ENCODE measurements at regions not wholly inside any gene's neighbourhood (a gene's known extent, or its start where the extent isn't known, plus 50 kb on each side); places are given as distances from the start of the nearest gene placed in this dataset.

DNA sequence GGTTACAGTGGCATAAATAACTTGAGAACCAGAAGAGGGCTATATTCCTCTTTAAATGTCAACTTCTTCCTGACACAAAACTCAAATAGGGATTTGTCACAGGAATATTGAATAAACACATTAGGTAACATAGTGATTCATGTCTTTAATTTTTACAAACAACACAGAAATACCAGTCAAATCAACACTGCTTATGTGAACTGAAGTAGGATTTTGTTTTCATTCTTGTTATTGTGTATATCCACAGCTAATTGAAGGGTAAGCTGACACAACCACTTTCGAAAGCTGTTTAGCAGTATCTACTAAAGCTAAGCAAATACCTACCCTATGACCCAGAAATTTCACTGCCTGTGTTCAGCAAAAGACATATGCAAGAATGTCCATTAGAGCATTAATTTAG is 120.4 kb upstream of the EOLA2 start:
- intact Hi-C loops (cut with DNase I), result no loop called here
- Histone ChIP-seq H3K27me3 (ENCODE audit: insufficient read depth in 3 of 3, low read length in 2 of 3) (no peaks in the 10 kb centered on the region), H3K27ac (no peak overlapping the region), H3K9me3 (no peaks in the 10 kb centered on the region), H3K4me1 (peaks cover 9% of the 10 kb centered on the region), H3K36me3 (ENCODE audit: insufficient read depth in 1 of 2, low read depth in 1 of 2) (no peaks in the 10 kb centered on the region), H3K4me3 (no peak overlapping the region)
- TF ChIP-seq, protein P1, sequence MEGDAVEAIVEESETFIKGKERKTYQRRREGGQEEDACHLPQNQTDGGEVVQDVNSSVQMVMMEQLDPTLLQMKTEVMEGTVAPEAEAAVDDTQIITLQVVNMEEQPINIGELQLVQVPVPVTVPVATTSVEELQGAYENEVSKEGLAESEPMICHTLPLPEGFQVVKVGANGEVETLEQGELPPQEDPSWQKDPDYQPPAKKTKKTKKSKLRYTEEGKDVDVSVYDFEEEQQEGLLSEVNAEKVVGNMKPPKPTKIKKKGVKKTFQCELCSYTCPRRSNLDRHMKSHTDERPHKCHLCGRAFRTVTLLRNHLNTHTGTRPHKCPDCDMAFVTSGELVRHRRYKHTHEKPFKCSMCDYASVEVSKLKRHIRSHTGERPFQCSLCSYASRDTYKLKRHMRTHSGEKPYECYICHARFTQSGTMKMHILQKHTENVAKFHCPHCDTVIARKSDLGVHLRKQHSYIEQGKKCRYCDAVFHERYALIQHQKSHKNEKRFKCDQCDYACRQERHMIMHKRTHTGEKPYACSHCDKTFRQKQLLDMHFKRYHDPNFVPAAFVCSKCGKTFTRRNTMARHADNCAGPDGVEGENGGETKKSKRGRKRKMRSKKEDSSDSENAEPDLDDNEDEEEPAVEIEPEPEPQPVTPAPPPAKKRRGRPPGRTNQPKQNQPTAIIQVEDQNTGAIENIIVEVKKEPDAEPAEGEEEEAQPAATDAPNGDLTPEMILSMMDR (IDR thresholded peaks at IDR 0.05), result no peak
- no peak for DNase-seq
- ATAC-seq, result no peak
- 82 to 100% (median 95%) methylated on average over 1 of the region's 1 CpG for WGBS, 3 donors

DNA sequence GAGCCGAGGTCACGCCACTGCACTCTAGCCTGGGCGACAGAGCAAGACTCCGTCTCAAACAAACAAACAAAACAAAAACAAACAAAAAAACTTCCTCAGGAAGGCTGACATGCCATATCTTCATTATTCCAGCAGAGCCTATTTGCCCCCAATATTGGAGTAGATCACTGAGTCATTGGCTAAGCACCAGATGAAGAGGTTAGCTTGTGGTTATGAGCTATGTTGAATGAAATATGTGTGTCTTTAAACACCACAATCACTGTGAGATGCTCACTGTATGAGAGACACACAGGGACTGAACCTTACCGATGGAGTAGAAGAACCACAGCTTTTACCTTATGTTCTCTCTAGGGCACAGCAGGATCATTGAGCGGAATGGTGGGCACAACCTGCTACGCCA is 122.1 kb upstream of the EOLA2 start:
- Histone ChIP-seq H3K4me1 (peaks cover 9% of the 10 kb centered on the region), H3K27ac (no peak overlapping the region), H3K27me3 (ENCODE audit: insufficient read depth in 3 of 3, low read length in 2 of 3) (no peaks in the 10 kb centered on the region), H3K9me3 (no peaks in the 10 kb centered on the region), H3K36me3 (ENCODE audit: insufficient read depth in 1 of 2, low read depth in 1 of 2) (no peaks in the 10 kb centered on the region), H3K4me3 (no peak overlapping the region)
- TF ChIP-seq, protein P1 (IDR thresholded peaks at IDR 0.05), result no peak
- DNase-seq (no peak), ATAC-seq (no peak)
- intact Hi-C loops (cut with DNase I), result loop anchor here in 1 of 2 donors (10.0 kb wide), 1 partner anchor 304 kb away; the partner anchor contains the start of gene MAMLD1
- 87 to 100% (median 99%) methylated on average over 7 of the region's 7 CpGs for WGBS, 3 donors

DNA sequence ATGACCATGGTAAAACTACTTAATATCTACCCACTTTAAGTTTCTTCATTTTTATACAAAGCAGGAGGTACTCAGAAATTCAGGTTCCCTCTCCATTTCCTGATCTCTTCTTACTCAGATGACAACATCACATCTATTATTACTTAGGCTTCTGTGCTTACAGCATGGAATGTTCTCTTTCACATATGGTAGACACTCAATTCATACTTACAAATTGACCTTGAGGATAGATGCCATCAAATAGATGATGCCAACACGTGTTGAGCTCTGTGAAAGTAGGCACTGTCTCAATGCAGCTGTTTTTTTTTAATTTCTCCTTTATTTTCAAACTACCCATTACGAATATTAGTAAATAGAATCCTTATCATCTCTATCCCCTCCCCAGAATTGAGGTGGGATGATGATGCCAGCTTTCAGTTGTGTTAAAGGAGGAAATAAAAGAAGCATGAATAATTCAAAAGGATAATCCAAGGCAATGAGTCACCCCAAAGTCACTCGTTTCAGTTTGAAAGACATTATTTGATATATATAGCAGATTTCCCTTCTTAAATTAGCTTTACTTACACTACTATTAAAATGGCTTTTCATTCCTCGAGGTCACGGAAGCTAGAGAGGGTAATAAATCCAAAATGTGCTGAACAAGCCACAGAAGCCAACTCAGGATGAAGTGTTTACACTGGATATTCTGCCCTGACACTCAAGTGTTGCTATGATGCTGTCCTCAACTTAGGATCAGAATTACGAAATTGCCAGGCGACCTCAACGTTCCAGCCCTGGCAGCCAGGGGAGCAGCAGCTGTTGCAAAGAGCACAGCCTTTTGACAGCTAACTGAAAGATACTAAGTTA is 124.2 kb upstream of the EOLA2 start:
- H3K36me3 ChIP-seq (ENCODE audit: insufficient read depth in 1 of 2, low read depth in 1 of 2), result no peaks in the 10 kb centered on the region
- no peaks in the 10 kb centered on the region for H3K9me3 ChIP-seq
- intact Hi-C loops (cut with DNase I), result loop anchor here in 1 of 2 donors (10.0 kb wide), 1 partner anchor 302 kb away; the partner anchor contains the start of gene MAMLD1
- peak; percentile 59 to 80 for DNase-seq
- TF ChIP-seq, protein P1 (IDR thresholded peaks at IDR 0.05), result peak; percentile 10
- H3K27ac ChIP-seq, result peak overlapping the region; percentile 59
- peak; percentile 95 to 99 (median 97) for ATAC-seq
- WGBS, 3 donors, result 9 to 17% (median 13%) methylated on average over 8 of the region's 8 CpGs
- no peaks in the 10 kb centered on the region for H3K27me3 ChIP-seq (ENCODE audit: insufficient read depth in 3 of 3, low read length in 2 of 3)
- no peak overlapping the region for H3K4me3 ChIP-seq
- H3K4me1 ChIP-seq, result peaks cover 9% of the 10 kb centered on the region

DNA sequence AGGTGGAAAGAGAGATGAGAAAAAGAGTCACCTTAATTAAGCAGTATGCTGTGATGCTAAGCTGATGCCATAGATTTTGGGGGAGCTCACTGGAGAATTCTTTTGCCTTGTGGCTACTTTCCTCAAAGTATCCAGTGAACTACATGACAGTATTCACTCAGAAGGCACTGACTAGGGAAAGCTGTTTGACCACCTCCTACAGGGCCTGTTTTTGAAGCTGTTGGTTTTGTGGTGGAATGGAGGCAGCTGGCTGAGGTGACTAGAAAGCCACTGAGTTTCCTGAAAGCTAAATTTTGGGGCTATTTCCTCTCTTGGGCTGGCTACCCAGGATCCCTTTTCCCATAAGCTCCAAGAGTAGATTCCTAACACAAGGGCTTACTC is 124.8 kb upstream of the EOLA2 start:
- Histone ChIP-seq H3K4me3 (no peak overlapping the region), H3K27ac (peak overlapping the region; percentile 59), H3K4me1 (peaks cover 9% of the 10 kb centered on the region), H3K27me3 (ENCODE audit: insufficient read depth in 3 of 3, low read length in 2 of 3) (no peaks in the 10 kb centered on the region), H3K9me3 (no peaks in the 10 kb centered on the region), H3K36me3 (ENCODE audit: insufficient read depth in 1 of 2, low read depth in 1 of 2) (no peaks in the 10 kb centered on the region)
- no peak for DNase-seq
- ATAC-seq, result peak in 2 of 4 donors; percentile 21 to 42
- intact Hi-C loops (cut with DNase I), result loop anchor here in 1 of 2 donors (10.0 kb wide), 1 partner anchor 302 kb away; the partner anchor contains the start of gene MAMLD1
- TF ChIP-seq, protein P1 (IDR thresholded peaks at IDR 0.05), result no peak
